ENCODE measurements at regions not wholly inside any gene's neighbourhood (a gene's known extent, or its start where the extent isn't known, plus 50 kb on each side); places are given as distances from the start of the nearest gene placed in this dataset.

GRCh38 chr4:54499308-54500074, 158.3 kb upstream of the KIT start:
- TF ChIP-seq CTCF (IDR thresholded peaks at IDR 0.05) = no peak
- TF ChIP-seq POLR2A (IDR thresholded peaks at IDR 0.05) = no peak
- TF ChIP-seq EP300 (IDR thresholded peaks at IDR 0.05) = no peak

All from upper lobe of left lung (tissue), 4 donors.